GM23338 (cell line): ENCODE measurements at regions not wholly inside any gene's neighbourhood (a gene's known extent, or its start where the extent isn't known, plus 50 kb on each side); places are given as distances from the start of the nearest gene placed in this dataset.

Experiments used
- ATAC-seq: fragments of 200-7000 bp; cut with Tn5 transposase; 3 replicates; pipeline ENCODE4 v1.9.1; 2020
- DNase-seq: peaks from one replicate; pipeline ENCODE4 v3.0.0-alpha.2; 2015; ENCODE audit warnings: low spot score
- H2AFZ ChIP-seq: fragments of 200-600 bp; sonication (generic); 2 replicates; pipeline ENCODE4 v1.8.0; 2016; ENCODE audit warnings: antibody characterized with exemption, mild to moderate bottlenecking, moderate library complexity
- H3F3A ChIP-seq: fragments of 200-600 bp; sonication (generic); replicated peaks from 2 replicates; pipeline ENCODE4 v1.8.0; 2017; ENCODE audit warnings: antibody characterized with exemption, mixed run types, low read depth
- H3K27ac ChIP-seq: fragments of 200-600 bp; sonication (generic); 2 replicates; pipeline ENCODE4 v1.6.1; 2016; ENCODE audit warnings: low read depth
- H3K27me3 ChIP-seq: fragments of 200-600 bp; sonication (generic); 2 replicates; pipeline ENCODE4 v1.8.0; 2016; ENCODE audit warnings: mild to moderate bottlenecking, mixed run types, moderate library complexity; ENCODE audit not compliant: insufficient read depth
- H3K36me3 ChIP-seq: fragments of 200-600 bp; sonication (generic); 2 replicates; pipeline ENCODE4 v1.8.0; 2016; ENCODE audit warnings: mild to moderate bottlenecking; ENCODE audit not compliant: insufficient read depth
- H3K4me1 ChIP-seq: fragments of 200-600 bp; sonication (generic); 2 replicates; pipeline ENCODE4 v1.8.0; 2016; ENCODE audit warnings: mild to moderate bottlenecking, moderate library complexity; ENCODE audit not compliant: insufficient read depth
- H3K4me2 ChIP-seq: fragments of 200-600 bp; sonication (generic); 2 replicates; pipeline ENCODE4 v1.7.1; 2017; ENCODE audit warnings: mixed run types
- H3K4me3 ChIP-seq: fragments of 200-600 bp; sonication (generic); 2 replicates; pipeline ENCODE4 v1.6.1; 2016; ENCODE audit warnings: mixed run types
- H3K79me2 ChIP-seq: fragments of 200-600 bp; sonication (generic); replicated peaks from 2 replicates; pipeline ENCODE4 v1.8.0; 2017; ENCODE audit warnings: mild to moderate bottlenecking; ENCODE audit not compliant: insufficient read depth
- H3K9me2 ChIP-seq: fragments of 200-600 bp; sonication (generic); 2 replicates; pipeline ENCODE4 v1.8.0; 2017; ENCODE audit not compliant: insufficient read depth
- H4K20me1 ChIP-seq: fragments of 200-600 bp; sonication (generic); replicated peaks from 2 replicates; pipeline ENCODE4 v1.8.0; 2017; ENCODE audit warnings: mild to moderate bottlenecking; ENCODE audit not compliant: insufficient read depth
- H3K27ac Mint-ChIP-seq: 2 replicates; pipeline ENCODE4 v1.8.0; 2020; ENCODE audit warnings: inconsistent platforms, mild to moderate bottlenecking, moderate library complexity, mixed read lengths
- H3K27me3 Mint-ChIP-seq: 3 replicates; pipeline ENCODE4 v1.8.0; 2022; ENCODE audit warnings: low read depth, mild to moderate bottlenecking, moderate library complexity, mixed read lengths, inconsistent platforms; ENCODE audit not compliant: insufficient read depth, poor library complexity
- H3K36me3 Mint-ChIP-seq: 3 replicates; pipeline ENCODE4 v1.8.0; 2021; ENCODE audit warnings: low read depth, mild to moderate bottlenecking, inconsistent platforms, moderate library complexity, mixed read lengths
- H3K4me1 Mint-ChIP-seq: 3 replicates; pipeline ENCODE4 v1.8.0; 2020; ENCODE audit warnings: mild to moderate bottlenecking, inconsistent platforms, mixed read lengths
- H3K4me3 Mint-ChIP-seq: 3 replicates; pipeline ENCODE4 v1.8.0; 2021; ENCODE audit warnings: moderate library complexity, mild to moderate bottlenecking, inconsistent platforms, mixed read lengths
- H3K9me3 Mint-ChIP-seq: 3 replicates; pipeline ENCODE4 v1.8.0; 2020; ENCODE audit warnings: moderate library complexity, mild to moderate bottlenecking, inconsistent platforms, mixed read lengths
- CREB1 ChIP-seq: fragments of 250-450 bp; sonication (Bioruptor Pico); IDR thresholded peaks from 2 replicates; pipeline ENCODE4 v1.5.0; 2020; ENCODE audit warnings: low read depth, mild to moderate bottlenecking, moderate library complexity
- EZH2 ChIP-seq: fragments of 200-600 bp; sonication (generic); IDR thresholded peaks from one replicate; pipeline ENCODE4 v1.8.0; 2017; ENCODE audit warnings: antibody characterized with exemption, mild to moderate bottlenecking, low read depth; ENCODE audit not compliant: unreplicated experiment
- EZH2phosphoT487 ChIP-seq: fragments of 200-600 bp; sonication (generic); IDR thresholded peaks from one replicate; pipeline ENCODE4 v1.8.1; 2018; ENCODE audit warnings: antibody characterized with exemption; ENCODE audit not compliant: unreplicated experiment
- JUNB ChIP-seq: IDR thresholded peaks from one replicate; pipeline ENCODE4 v1.6.1; 2016; ENCODE audit warnings: antibody characterized with exemption; ENCODE audit not compliant: unreplicated experiment
- NANOG ChIP-seq: IDR thresholded peaks from 2 replicates; pipeline ENCODE4 v1.6.1; 2016; ENCODE audit warnings: antibody characterized with exemption, borderline replicate concordance
- POLR2AphosphoS5 ChIP-seq: IDR thresholded peaks from 2 replicates; pipeline ENCODE4 v1.6.1; 2016; ENCODE audit warnings: antibody characterized with exemption, low read depth
- STAT1 ChIP-seq: IDR thresholded peaks from one replicate; pipeline ENCODE4 v1.6.1; 2016; ENCODE audit warnings: antibody characterized with exemption; ENCODE audit not compliant: unreplicated experiment
- ZNF114 ChIP-seq: fragments of 250-450 bp; sonication (Bioruptor Pico); IDR thresholded peaks from 2 replicates; pipeline ENCODE4 v1.5.0; 2020; ENCODE audit warnings: mild to moderate bottlenecking, moderate library complexity
- ZNF331 ChIP-seq: fragments of 250-450 bp; sonication (Bioruptor Pico); IDR thresholded peaks from 2 replicates; pipeline ENCODE4 v1.5.0; 2020; ENCODE audit warnings: low read depth, mild to moderate bottlenecking, moderate library complexity
- TF ChIP-seq, protein P1 (sequence below): IDR thresholded peaks from 2 replicates; pipeline ENCODE4 v1.6.1; 2016; ENCODE audit warnings: antibody characterized with exemption
- TF ChIP-seq, protein P2 (sequence below), 2 experiments: fragments of 200-600 bp in 1 of 2; sonication (generic) in 1 of 2; conservative IDR thresholded peaks; 2 replicates each; pipeline versions ENCODE4 v1.5.1 to v1.6.1; 2016 to 2017; ENCODE audit warnings: antibody characterized with exemption in 2 of 2, low read depth in 2 of 2, mild to moderate bottlenecking in 2 of 2, moderate library complexity in 1 of 2
- TF ChIP-seq, protein P3 (sequence below): IDR thresholded peaks from one replicate; pipeline ENCODE4 v1.6.1; 2018; ENCODE audit warnings: antibody characterized with exemption; ENCODE audit not compliant: unreplicated experiment
- TF ChIP-seq, protein P4 (sequence below): fragments of 250-450 bp; sonication (Bioruptor Pico); IDR thresholded peaks from 2 replicates; pipeline ENCODE4 v1.5.0; 2020; ENCODE audit warnings: mild to moderate bottlenecking, moderate library complexity

DNA sequence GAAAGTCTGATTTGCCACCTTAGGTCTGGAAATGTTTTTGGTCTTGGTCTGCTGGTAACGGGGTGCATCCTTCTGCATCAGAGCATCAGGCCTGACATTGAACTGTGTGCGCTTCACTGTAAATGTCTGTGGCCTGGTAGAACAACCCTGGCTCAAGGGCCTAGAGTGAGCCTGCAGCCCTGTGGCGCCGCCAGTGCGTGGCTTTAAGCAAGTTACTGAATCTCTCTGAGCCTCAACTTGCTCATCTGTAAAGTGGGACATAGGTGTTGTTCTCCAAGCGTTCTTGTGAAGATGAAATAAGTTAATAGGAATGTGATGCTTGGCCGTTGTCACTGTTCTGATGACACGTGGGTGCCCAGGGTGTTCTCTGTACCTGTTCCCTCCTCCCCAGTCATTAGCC is 127.6 kb upstream of the CIBAR2 start:
- ATAC-seq (no peak), DNase-seq (no peak)
- peaks cover 13% of the 10 kb centered on the region for H3F3A ChIP-seq
- H3K27ac Mint-ChIP-seq: no peak overlapping the region
- no peak overlapping the region for H2AFZ ChIP-seq
- no peaks in the 10 kb centered on the region; the same call in 2 of the 3 replicates for H3K9me3 Mint-ChIP-seq
- no peaks in the 10 kb centered on the region for H3K27me3 ChIP-seq
- H3K4me1 Mint-ChIP-seq: peaks cover 49% of the 10 kb centered on the region
- no peak overlapping the region for H3K4me3 Mint-ChIP-seq
- TF ChIP-seq CREB1 (CRISPR knock-in tag) (no peak), NANOG (no peak), EZH2phosphoT487 (no peak), STAT1 (no peak), EZH2 (no peak), ZNF114 (CRISPR knock-in tag) (no peak), POLR2AphosphoS5 (no peak), ZNF331 (CRISPR knock-in tag) (no peak), JUNB (no peak)
- TF ChIP-seq, protein P1, sequence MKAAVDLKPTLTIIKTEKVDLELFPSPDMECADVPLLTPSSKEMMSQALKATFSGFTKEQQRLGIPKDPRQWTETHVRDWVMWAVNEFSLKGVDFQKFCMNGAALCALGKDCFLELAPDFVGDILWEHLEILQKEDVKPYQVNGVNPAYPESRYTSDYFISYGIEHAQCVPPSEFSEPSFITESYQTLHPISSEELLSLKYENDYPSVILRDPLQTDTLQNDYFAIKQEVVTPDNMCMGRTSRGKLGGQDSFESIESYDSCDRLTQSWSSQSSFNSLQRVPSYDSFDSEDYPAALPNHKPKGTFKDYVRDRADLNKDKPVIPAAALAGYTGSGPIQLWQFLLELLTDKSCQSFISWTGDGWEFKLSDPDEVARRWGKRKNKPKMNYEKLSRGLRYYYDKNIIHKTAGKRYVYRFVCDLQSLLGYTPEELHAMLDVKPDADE: no peak
- TF ChIP-seq, protein P2, sequence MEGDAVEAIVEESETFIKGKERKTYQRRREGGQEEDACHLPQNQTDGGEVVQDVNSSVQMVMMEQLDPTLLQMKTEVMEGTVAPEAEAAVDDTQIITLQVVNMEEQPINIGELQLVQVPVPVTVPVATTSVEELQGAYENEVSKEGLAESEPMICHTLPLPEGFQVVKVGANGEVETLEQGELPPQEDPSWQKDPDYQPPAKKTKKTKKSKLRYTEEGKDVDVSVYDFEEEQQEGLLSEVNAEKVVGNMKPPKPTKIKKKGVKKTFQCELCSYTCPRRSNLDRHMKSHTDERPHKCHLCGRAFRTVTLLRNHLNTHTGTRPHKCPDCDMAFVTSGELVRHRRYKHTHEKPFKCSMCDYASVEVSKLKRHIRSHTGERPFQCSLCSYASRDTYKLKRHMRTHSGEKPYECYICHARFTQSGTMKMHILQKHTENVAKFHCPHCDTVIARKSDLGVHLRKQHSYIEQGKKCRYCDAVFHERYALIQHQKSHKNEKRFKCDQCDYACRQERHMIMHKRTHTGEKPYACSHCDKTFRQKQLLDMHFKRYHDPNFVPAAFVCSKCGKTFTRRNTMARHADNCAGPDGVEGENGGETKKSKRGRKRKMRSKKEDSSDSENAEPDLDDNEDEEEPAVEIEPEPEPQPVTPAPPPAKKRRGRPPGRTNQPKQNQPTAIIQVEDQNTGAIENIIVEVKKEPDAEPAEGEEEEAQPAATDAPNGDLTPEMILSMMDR (conservative IDR thresholded peaks at IDR 0.05; ENCODE audit: low read depth in 2 of 2): no peak
- TF ChIP-seq, protein P3, sequence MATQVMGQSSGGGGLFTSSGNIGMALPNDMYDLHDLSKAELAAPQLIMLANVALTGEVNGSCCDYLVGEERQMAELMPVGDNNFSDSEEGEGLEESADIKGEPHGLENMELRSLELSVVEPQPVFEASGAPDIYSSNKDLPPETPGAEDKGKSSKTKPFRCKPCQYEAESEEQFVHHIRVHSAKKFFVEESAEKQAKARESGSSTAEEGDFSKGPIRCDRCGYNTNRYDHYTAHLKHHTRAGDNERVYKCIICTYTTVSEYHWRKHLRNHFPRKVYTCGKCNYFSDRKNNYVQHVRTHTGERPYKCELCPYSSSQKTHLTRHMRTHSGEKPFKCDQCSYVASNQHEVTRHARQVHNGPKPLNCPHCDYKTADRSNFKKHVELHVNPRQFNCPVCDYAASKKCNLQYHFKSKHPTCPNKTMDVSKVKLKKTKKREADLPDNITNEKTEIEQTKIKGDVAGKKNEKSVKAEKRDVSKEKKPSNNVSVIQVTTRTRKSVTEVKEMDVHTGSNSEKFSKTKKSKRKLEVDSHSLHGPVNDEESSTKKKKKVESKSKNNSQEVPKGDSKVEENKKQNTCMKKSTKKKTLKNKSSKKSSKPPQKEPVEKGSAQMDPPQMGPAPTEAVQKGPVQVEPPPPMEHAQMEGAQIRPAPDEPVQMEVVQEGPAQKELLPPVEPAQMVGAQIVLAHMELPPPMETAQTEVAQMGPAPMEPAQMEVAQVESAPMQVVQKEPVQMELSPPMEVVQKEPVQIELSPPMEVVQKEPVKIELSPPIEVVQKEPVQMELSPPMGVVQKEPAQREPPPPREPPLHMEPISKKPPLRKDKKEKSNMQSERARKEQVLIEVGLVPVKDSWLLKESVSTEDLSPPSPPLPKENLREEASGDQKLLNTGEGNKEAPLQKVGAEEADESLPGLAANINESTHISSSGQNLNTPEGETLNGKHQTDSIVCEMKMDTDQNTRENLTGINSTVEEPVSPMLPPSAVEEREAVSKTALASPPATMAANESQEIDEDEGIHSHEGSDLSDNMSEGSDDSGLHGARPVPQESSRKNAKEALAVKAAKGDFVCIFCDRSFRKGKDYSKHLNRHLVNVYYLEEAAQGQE: no peak
- TF ChIP-seq, protein P4, sequence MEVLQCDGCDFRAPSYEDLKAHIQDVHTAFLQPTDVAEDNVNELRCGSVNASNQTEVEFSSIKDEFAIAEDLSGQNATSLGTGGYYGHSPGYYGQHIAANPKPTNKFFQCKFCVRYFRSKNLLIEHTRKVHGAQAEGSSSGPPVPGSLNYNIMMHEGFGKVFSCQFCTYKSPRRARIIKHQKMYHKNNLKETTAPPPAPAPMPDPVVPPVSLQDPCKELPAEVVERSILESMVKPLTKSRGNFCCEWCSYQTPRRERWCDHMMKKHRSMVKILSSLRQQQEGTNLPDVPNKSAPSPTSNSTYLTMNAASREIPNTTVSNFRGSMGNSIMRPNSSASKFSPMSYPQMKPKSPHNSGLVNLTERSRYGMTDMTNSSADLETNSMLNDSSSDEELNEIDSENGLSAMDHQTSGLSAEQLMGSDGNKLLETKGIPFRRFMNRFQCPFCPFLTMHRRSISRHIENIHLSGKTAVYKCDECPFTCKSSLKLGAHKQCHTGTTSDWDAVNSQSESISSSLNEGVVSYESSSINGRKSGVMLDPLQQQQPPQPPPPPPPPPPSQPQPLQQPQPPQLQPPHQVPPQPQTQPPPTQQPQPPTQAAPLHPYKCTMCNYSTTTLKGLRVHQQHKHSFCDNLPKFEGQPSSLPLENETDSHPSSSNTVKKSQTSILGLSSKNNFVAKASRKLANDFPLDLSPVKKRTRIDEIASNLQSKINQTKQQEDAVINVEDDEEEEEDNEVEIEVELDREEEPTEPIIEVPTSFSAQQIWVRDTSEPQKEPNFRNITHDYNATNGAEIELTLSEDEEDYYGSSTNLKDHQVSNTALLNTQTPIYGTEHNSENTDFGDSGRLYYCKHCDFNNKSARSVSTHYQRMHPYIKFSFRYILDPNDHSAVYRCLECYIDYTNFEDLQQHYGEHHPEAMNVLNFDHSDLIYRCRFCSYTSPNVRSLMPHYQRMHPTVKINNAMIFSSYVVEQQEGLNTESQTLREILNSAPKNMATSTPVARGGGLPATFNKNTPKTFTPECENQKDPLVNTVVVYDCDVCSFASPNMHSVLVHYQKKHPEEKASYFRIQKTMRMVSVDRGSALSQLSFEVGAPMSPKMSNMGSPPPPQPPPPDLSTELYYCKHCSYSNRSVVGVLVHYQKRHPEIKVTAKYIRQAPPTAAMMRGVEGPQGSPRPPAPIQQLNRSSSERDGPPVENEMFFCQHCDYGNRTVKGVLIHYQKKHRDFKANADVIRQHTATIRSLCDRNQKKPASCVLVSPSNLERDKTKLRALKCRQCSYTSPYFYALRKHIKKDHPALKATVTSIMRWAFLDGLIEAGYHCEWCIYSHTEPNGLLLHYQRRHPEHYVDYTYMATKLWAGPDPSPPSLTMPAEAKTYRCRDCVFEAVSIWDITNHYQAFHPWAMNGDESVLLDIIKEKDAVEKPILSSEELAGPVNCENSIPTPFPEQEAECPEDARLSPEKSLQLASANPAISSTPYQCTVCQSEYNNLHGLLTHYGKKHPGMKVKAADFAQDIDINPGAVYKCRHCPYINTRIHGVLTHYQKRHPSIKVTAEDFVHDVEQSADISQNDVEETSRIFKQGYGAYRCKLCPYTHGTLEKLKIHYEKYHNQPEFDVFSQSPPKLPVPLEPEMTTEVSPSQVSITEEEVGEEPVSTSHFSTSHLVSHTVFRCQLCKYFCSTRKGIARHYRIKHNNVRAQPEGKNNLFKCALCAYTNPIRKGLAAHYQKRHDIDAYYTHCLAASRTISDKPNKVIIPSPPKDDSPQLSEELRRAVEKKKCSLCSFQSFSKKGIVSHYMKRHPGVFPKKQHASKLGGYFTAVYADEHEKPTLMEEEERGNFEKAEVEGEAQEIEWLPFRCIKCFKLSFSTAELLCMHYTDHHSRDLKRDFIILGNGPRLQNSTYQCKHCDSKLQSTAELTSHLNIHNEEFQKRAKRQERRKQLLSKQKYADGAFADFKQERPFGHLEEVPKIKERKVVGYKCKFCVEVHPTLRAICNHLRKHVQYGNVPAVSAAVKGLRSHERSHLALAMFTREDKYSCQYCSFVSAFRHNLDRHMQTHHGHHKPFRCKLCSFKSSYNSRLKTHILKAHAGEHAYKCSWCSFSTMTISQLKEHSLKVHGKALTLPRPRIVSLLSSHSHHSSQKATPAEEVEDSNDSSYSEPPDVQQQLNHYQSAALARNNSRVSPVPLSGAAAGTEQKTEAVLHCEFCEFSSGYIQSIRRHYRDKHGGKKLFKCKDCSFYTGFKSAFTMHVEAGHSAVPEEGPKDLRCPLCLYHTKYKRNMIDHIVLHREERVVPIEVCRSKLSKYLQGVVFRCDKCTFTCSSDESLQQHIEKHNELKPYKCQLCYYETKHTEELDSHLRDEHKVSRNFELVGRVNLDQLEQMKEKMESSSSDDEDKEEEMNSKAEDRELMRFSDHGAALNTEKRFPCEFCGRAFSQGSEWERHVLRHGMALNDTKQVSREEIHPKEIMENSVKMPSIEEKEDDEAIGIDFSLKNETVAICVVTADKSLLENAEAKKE (CRISPR knock-in tag): no peak
- peaks cover 23% of the 10 kb centered on the region for H3K79me2 ChIP-seq
- H4K20me1 ChIP-seq: no peaks in the 10 kb centered on the region
- no peaks in the 10 kb centered on the region for H3K9me2 ChIP-seq
- H3K4me3 ChIP-seq: no peak overlapping the region
- H3K27me3 Mint-ChIP-seq: peaks cover 11% of the 10 kb centered on the region
- peaks cover 25% of the 10 kb centered on the region for H3K4me1 ChIP-seq
- H3K36me3 ChIP-seq: no peaks in the 10 kb centered on the region
- H3K36me3 Mint-ChIP-seq: no peaks in the 10 kb centered on the region; the same call in 1 of the 3 replicates
- no peak overlapping the region; the same call in 1 of the 2 replicates for H3K4me2 ChIP-seq
- H3K27ac ChIP-seq: no peak overlapping the region
